ENCODE measurements at regions not wholly inside any gene's neighbourhood (a gene's known extent, or its start where the extent isn't known, plus 50 kb on each side); places are given as distances from the start of the nearest gene placed in this dataset.
"Not testable (repeated sequence)": the region's sequence is repeated elsewhere in the genome, so short reads cannot be mapped to it uniquely, and the experiment has no call there.

DNA sequence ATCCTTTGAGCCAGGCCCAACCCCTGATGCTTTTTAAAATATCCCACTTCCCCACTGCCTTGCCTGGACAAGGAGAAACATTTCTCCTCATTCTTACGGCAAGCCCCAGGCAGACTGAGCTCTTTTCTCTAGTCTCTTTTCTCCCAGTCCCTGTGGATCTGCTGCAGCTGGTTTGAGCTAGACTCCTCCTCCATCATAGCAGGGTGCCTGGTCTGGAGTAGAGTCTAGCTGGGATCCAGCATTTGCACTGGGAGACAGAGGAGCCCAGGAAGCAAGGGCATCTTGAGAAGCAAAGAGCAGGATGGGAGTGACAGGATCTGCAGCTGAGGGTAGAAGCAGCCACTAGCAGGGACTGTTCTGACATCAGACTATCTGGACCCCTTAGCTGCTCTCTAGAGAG lies 562.3 kb upstream of the COBL start:
- no peak for DNase-seq

DNA sequence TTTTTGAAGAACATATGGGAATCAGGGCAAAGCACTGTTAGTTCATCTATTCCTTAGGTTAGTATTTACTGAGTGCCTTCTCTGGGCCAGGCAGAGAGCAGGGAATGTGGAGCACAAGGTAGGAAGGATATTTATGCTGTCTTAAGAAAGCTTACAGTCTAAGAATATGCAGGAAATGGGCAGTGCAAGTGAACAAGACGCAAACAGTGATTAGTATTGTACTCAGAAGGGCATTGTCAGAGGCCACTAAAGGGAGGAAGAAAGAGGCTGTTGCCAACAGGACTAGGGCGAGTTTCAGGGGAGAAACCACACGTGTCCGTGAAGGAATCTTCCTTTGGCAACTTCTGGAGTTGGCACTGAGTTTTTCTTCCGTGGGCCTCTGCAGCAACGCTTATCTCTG lies 552.8 kb upstream of the COBL start:
- DNase-seq: no peak

GRCh38 chr7:51867117-51867516 lies 550.5 kb upstream of the COBL start:
- no peak for DNase-seq

DNA sequence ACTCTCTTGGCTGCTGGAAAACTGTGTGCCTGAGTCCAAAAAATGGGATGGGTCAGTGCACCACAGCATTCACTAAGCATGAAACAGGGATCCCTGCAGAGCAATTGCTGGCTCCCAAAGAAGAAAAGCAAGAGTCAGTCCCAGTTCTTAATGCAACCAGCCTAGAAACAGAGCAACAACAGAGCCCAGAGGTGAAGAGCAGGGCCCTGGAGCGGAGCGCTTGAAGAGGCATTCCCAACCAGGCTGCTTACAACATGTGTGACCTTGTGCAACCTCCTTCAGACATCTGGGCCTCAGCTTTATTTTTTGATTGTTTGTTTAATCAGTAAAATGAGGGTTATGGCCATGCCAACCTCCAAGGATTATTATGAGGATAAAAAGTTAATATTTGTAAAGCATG lies 543.7 kb upstream of the COBL start:
- DNase-seq: no peak

GRCh38 chr7:51850126-51850525 lies 533.5 kb upstream of the COBL start:
- DNase-seq: no peak

- DNase-seq: no peak
Observed at GRCh38 chr7:51847461-51848134, 531.0 kb upstream of the COBL start.

DNA sequence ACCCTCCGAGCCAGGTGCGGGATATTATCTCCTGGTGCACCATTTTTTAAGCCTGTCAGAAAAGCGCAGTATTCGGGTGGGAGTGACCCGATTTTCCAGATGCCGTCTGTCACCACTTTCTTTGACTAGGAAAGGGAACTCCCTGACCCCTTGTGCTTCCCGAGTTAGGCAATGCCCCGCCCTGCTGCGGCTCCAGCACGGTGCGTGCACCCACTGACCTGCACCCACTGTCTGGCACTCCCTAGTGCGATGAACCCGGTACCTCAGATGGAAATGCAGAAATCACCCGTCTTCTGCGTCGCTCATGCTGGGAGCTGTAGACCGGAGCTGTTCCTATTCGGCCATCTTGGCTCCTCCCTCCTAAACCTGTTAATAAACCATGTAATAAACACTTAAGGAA lies 522.5 kb upstream of the COBL start:
- not testable (repeated sequence) for DNase-seq

GRCh38 chr7:51827631-51828030 lies 511.0 kb upstream of the COBL start:
- no peak for DNase-seq

DNA sequence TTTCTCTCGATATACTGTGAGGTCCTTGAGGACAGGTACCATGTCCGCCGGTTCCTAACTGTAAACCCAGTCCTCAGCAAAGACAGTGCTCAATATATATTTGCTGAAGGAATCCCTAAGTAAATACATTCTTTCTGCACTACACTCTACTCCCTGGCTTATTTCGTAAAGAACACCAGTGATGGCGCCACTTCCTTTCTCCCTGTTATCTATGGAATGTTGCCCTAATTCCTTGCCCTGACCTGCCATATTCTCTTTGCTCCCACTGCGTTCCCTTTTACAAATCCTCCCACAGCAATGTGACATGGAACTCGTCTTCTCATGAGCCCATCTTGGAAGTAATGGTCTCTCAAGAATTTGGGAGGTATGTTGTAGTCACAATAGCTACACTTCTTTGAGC lies 507.4 kb upstream of the COBL start:
- DNase-seq: no peak

GRCh38 chr7:51823437-51823836 lies 506.8 kb upstream of the COBL start:
- no peak for DNase-seq

- no peak for DNase-seq
Observed at GRCh38 chr7:51817694-51818225, 501.2 kb upstream of the COBL start.

DNA sequence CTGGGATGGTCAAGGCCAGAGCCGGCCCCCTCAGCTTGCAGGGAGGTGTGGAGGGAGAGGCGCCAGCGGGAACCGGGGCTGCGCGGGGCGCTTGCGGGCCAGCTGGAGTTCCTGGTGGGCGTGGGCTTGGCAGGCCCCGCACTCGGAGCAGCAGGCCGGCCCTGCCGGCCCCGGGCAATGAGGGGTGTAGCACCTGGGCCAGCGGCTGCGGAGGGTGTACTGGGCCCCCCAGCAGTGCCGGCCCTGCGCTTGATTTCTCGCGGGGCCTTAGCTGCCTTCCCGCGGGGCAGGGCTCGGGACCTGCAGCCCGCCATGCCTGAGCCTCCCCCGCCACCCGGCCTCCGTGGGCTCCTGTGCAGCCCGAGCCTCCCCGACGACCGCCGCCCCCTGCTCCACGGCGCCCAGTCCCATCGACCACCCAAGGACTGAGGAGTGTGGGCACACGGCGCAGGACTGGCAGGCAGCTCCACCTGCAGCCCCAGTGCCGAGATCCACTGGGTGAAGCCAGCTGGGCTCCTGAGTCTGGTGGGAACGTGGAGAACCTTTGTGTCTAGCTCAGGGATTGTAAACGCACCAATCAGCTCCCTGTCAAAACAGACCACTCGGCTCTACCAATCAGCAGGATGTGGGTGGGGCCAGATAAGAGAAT lies 489.3 kb upstream of the COBL start:
- not testable (repeated sequence) for DNase-seq

- no peak for DNase-seq
Observed at GRCh38 chr7:51802718-51803117, 486.1 kb upstream of the COBL start.

GRCh38 chr7:51797371-51797770 lies 480.8 kb upstream of the COBL start:
- no peak for DNase-seq

- DNase-seq: no peak
Observed at GRCh38 chr7:51792796-51793195, 476.2 kb upstream of the COBL start.

DNA sequence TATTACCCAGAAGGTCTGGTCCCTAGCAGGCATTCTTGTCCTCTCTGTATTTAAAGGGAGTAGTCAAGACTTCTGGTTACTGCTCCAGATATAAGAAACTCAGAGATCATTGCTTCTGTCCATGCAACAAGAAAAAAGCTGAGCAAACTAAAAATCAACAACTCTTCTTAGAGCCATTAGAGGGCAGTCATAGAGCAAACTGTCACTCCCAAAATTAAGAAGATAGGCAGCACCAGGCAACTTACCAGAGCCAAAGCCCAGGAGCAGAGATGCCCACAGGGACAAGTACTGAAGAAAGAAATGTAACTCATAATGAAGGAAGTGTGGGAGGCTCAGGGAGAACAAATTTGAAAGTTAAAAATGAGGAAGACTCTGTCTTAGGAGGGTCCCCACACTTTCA lies 472.9 kb upstream of the COBL start:
- no peak for DNase-seq

- no peak for DNase-seq
Observed at GRCh38 chr7:51786284-51786683, 469.7 kb upstream of the COBL start.

DNA sequence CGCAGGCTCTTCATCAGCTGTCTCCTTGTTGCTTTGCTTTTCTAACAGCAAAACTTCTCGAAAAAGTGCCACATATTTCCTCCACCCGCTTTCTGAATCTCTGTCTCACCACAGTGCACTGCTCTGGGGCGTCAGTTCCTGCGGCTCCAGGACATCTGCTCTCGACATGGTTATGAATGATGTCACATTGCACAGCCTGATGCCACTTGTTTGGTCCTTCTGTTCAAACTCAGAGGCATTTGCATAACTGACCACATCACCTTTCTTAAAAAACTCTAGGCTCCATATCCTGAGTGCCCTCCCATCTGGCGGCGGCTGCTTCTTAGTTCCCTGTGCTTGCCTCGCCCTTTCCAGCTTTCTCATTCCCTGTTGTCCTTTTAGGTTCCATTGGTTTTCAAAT lies 469.3 kb upstream of the COBL start:
- no peak for DNase-seq

DNA sequence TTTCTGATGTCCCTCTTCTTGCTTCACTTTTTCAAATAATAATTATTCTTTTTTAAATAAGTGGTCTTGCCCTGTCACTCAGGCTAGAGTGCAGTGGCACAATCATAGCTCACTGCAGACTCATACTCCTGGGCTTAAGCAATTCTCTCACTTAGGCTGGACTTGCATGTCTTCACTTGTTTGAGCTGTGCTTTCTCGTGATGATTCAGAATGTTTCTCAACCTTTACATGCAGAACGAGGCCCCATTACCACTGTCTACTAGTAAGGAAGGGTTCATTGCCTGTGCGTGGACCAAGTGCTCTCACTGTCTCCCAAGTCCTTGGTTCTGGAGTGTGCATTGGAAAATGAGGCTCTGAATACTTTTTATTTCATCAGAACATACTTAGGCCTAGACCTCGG lies 468.6 kb upstream of the COBL start:
- no peak for DNase-seq

- no peak for DNase-seq
Observed at GRCh38 chr7:51783241-51783640, 466.6 kb upstream of the COBL start.

GRCh38 chr7:51778121-51778520 lies 461.5 kb upstream of the COBL start:
- no peak for DNase-seq

DNA sequence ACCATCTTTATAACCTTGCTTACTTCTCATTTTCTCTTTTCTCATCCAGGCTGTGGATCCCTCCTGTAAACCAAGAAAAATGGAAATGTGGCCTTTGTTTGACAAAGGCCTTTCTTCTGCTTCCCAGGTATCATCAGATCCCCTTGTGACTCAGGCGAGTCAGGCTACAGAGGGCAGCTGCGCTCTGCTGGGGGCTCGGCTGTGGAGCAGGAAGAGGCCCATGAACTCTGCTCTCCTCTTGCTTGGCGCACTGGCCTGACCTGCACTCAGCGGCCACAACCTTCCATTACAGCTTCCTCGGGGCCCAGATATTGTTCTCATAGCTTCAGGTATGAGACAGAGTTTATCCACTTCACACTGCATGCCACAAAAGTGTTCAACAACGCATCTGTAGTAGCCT lies 457.6 kb upstream of the COBL start:
- DNase-seq: no peak

DNA sequence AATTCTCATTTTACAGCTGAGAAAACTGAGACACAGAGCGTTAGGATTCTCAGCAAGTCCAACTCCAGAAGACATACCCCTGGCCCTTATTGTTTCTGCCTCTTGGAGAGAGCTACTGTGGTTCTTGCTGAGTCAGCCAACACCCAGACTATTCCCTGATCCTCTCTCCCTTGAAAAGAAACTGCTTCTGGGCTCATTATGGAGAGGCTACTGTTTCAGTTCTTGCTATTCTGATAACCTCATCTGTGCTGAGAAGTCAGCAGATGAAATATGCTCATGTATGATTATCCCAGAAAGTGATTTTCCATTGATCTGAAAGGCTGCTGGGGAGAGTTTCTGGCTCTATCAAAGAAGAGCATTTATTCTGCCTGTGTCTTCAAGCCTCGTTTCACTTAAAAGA lies 455.6 kb upstream of the COBL start:
- no peak for DNase-seq

DNA sequence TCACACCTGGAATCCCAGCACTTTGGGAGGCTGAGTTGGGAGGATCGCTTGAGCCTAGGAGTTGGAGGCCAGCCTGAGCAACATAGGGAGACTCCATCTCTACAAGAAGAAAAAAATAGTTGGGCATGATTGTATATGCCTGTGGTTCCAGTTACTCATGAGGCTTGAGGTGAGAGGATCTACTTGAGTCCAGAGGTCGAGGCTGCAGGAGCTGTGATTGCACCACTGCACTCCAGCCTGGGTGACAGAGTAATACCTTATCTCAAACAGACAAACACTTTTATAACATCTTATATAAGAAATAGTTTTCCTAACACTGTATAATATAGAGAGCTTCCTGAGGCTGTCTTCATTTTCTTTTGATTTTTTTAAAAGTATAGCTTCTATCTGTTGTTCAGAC lies 448.4 kb upstream of the COBL start:
- no peak for DNase-seq

DNA sequence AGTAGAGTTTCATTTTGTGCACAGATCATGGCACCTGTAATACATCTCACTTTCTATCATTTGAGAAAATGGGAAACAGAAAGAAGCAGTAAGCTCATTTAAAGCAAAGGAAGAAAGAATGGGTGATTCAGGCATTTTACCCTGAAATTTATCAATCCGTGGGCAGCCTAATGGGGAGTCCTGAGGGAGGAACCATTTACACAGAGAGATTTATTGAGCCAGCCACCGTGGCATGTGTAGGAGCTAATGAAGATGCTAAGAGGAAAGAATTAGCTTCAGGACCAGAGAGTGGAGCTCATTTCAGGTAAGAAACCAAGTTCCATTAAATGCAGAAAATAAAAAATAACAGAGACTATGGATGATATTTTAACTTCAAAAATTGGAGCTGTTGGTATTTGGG lies 443.4 kb upstream of the COBL start:
- no peak for DNase-seq

Measured in NCI-H1930 (cell line).